Iris pigment epithelial cell (primary cell): ENCODE measurements at regions not wholly inside any gene's neighbourhood (a gene's known extent, or its start where the extent isn't known, plus 50 kb on each side); places are given as distances from the start of the nearest gene placed in this dataset.
"Not testable (repeated sequence)": the region's sequence is repeated elsewhere in the genome, so short reads cannot be mapped to it uniquely, and the experiment has no call there.

ENCODE experiments used
- DNase-seq: peaks from one replicate; pipeline ENCODE4 v3.0.0-alpha.2; 2011; ENCODE audit warnings: low read depth

- DNase-seq, result no peak
These were observed 342.8 kb downstream of the FBXW7 start for GRCh38 chr4:152193059-152193458.

DNA sequence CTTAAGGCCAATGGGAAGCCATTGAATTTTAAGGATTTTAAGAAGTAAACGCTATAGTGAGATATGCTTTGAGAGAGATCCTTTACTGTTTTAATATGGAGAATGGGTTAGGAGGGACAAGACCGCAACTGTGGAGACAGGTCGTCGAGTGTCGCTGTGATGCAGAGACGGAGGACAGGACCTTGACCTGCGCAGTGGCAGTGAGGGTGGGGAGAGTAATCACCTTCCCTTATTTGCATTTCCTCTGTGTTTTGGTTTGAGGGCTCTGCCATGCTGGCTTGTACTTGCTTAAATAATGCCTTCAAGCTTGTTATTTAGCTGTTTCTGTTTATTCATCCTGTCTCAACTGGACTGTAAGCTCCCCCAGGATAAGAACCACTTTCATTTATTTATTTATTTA is 345.0 kb downstream of the FBXW7 start:
- no peak for DNase-seq

DNA sequence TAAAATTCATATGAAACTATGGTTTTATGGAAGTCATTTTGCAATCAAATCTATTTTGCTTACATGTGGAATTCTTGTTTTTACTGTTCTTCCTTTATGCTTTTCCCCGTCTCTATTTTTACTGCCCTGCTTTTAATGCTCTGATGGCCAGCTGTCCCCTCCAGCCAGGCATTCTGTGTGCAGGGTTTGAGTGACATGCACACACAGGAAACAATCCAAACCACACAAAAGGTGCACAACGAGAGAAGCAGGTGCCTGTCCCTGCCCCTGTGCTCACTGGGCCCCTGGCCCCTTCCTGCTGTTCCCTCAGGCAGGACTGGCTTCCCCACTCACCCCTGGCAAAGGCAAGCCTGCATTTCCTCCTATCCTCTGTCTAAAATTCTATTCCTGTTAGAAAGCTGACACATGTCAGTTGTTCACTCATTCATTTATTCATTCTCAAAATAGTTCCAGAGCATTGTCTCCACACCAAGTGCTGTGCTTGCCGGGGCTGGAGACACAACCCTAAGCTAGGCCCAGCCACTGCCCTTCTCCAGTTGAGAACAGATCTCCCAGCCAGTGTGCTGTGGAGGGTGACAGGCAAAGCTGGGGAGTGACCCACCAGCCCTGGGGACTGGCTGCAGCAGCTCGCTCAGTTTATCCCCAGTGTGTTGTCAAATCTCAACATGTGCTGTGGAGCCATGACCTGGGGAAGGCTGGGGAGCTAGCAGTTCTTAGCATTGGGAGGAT is 346.3 kb downstream of the FBXW7 start:
- no peak for DNase-seq

DNA sequence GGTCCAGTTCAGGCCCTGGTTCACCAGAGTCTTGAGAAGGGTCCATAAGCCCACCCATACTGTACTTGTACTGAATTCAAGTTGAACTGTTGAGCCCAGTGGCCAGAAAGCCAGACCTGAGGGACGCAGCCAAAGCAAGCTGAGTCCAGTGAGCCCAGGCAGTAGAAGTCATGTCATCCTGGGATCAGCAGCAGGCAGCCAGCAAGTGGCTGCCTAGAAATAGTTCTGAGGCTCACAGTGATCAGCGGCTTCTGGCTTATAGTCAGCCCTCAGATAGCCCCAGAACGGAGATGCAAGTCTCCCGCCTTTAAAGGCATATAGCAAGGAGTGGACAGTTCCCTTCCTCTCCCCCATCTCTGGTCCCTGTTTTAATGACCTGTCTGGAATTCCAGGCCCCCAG is 347.1 kb downstream of the FBXW7 start:
- no peak for DNase-seq

GRCh38 chr4:152187693-152188092 is 348.2 kb downstream of the FBXW7 start:
- no peak for DNase-seq

DNA sequence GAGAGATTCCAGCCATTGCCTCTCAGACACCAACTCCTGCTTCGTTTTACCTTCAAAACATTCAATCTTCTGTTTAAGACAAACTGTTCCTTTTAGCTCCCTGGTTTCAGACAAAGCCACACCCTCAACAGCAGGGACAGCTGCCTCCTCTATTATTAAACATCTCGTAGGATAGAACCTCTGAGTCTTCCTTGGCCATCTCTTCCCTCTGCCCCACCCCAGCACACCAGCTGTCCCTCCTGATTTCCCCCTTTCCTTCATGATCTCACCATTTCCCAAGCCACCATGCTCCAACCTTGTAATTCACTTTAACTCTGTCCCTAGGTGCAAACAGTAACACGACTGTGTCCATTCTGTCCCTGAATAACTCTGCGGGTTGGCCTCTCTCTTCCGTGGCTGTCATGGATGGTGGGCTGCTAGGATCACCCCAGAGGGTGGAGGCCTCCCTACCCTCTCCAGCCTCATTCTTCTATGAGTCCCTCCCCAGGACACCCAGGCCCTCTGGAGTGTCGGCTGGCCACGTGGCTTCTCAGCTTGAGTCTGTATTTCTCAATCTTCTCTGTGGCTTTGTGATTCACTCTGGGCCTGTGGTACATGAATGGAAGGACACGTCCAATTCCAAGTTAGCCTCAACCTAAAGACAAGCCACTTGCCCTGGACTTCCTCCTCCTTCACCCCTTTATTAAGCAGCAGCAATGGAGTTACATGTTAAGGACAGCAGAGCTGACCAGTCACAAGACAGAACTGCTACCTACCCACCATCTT is 349.9 kb downstream of the FBXW7 start:
- DNase-seq, result no peak

- no peak for DNase-seq
These were observed 354.7 kb downstream of the FBXW7 start for GRCh38 chr4:152181150-152181549.

GRCh38 chr4:152180369-152180768 is 355.5 kb downstream of the FBXW7 start:
- no peak for DNase-seq

GRCh38 chr4:152177538-152177937 is 358.4 kb downstream of the FBXW7 start:
- DNase-seq, result not testable (repeated sequence)

GRCh38 chr4:152176627-152177214 is 359.2 kb downstream of the FBXW7 start:
- no peak for DNase-seq

- no peak for DNase-seq
These were observed 360.3 kb downstream of the FBXW7 start for GRCh38 chr4:152175586-152175985.

DNA sequence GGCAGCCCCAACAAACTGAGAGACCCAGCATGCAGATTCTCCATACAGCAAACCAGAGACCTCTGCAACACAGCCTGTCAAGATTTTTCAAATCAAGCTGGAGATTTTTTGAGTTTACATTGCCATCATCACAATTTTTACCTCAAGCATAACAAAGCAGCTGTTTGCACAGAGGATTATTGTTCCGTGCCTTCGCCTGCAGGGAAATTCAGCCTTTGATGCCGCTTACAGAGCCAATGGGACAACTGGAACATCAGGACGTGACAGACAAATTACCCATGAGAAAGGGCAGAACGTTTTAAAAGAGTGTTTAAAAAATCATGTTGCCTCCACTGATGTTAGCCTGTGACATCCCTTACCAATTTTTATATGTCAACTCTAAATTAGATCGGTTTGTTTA is 363.7 kb downstream of the FBXW7 start:
- DNase-seq, result no peak

GRCh38 chr4:152171556-152171955 is 364.3 kb downstream of the FBXW7 start:
- no peak for DNase-seq

GRCh38 chr4:152169683-152170082 is 366.2 kb downstream of the FBXW7 start:
- DNase-seq, result no peak

GRCh38 chr4:152168987-152169616 is 366.8 kb downstream of the FBXW7 start:
- no peak for DNase-seq

DNA sequence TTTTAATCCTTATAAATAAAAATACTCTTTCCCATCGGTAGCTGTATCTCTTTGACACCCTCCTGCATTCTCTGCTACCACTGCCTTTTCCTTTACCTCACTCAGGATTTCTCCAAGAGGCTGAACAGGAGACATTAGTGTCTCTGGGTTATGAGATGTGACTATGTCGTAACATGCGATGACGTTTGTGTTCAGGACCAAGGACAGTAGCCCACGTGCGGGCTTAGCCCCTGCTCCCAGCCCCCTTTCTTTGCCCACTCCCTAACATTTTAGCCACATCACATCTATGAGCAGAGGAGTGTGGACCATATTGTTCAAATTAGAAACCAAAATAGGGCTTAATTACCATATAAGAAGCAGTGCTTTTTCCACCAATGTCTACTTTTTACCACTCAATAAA is 369.3 kb downstream of the FBXW7 start:
- no peak for DNase-seq

DNA sequence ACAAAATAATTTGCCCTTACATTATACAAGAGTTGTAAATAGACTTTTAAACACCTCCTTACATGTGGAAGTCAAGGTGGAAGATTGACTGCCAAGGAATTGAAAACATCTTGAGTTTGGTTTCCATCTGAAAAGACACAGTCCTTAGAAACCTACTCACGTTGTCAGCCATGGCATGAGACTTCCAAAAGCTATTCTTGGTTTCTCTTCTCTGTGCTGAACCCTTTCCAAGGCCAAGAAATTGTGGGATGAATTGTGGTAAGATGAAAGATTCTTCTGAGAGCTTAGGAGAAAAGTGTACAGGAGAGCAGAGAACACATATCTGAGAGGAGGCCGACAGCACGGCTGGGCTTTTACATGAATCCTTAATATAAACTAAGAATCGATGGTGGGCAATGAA is 370.0 kb downstream of the FBXW7 start:
- no peak for DNase-seq

GRCh38 chr4:152165146-152165545 is 370.7 kb downstream of the FBXW7 start:
- no peak for DNase-seq

GRCh38 chr4:152164561-152164960 is 371.3 kb downstream of the FBXW7 start:
- DNase-seq, result no peak

DNA sequence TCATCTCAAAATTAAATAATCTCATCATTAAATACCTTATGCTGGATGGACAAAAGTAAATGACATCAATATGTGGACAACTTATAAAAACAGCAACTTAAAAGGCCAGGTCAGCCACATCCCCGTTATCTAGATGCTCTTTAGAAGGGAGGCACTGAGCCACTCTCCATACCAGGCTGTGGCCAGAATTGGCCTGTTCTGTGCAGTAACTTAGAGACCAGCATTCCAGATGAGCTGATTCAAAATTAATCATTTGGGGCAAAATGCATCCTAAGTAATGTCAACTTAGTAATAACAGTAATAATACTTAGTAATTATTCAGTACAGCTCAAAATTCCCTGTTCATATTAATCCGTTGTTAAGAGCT is 373.6 kb downstream of the FBXW7 start:
- no peak for DNase-seq

DNA sequence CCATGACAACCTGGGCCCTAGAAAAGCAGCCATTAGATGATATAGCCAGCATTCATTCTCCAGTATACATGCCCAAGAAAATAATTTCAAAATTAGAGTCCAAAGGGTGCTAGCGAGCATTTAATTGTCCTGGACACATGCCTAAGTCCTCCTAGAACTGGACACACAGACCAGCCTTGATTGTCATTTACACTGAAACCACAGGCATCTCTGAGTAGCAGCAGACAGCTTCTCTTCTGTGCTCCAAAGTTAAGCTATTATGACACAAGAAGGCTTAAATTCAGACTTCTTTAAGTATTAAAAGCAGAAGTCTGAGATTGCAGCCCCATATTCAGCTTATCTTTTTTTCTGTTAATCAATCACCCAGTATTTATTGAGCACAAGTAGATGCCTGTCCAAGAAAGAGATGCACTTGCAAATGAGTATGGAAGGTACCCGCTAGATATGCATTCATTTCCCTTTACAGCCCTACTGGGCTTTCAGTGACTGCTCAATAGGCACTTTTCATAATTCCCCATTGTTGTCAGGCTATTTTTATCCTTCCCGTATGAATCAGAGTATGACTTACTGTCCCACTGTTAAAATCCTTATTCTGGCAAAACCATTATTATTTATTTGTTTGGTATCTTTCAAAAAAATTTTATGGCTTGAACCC is 374.1 kb downstream of the FBXW7 start:
- DNase-seq, result no peak

- no peak for DNase-seq
These were observed 375.6 kb downstream of the FBXW7 start for GRCh38 chr4:152160225-152160800.
